Neural cell (in vitro differentiated cells): ENCODE measurements at regions not wholly inside any gene's neighbourhood (a gene's known extent, or its start where the extent isn't known, plus 50 kb on each side); places are given as distances from the start of the nearest gene placed in this dataset.
"Not testable (repeated sequence)": the region's sequence is repeated elsewhere in the genome, so short reads cannot be mapped to it uniquely, and the experiment has no call there.

Experiments
- CTCF ChIP-seq: fragments of 450-650 bp; IDR thresholded peaks from 2 replicates; pipeline ENCODE4 v1.5.1; 2014; ENCODE audit warnings: antibody characterized with exemption, mild to moderate bottlenecking, moderate library complexity; ENCODE audit not compliant: poor library complexity, severe bottlenecking
- EZH2 ChIP-seq: fragments of 200-600, 300-800 bp; shearing (Covaris generic), sonication (generic); IDR thresholded peaks from 2 replicates; pipeline ENCODE4 v1.6.1; 2014; ENCODE audit warnings: antibody characterized with exemption, low read length, borderline replicate concordance, mild to moderate bottlenecking; ENCODE audit not compliant: insufficient read depth, poor library complexity, severe bottlenecking
- POLR2AphosphoS5 ChIP-seq: IDR thresholded peaks from 2 replicates; pipeline ENCODE4 v1.6.1; 2012
- REST ChIP-seq: IDR thresholded peaks from 2 replicates; pipeline ENCODE4 v1.6.1; 2012; ENCODE audit warnings: borderline replicate concordance
- TAF1 ChIP-seq: IDR thresholded peaks from 2 replicates; pipeline ENCODE4 v1.6.1; 2012; ENCODE audit warnings: low read depth

- TF ChIP-seq CTCF, POLR2AphosphoS5, TAF1, EZH2, REST: not testable (repeated sequence)
These were observed 1507.7 kb upstream of the TPTE start for GRCh38 chr21:9013502-9014242.
